NT2/D1 (cell line): ENCODE measurements at regions not wholly inside any gene's neighbourhood (a gene's known extent, or its start where the extent isn't known, plus 50 kb on each side); places are given as distances from the start of the nearest gene placed in this dataset.

Experiments
- SUZ12 ChIP-seq: IDR thresholded peaks from 2 replicates; pipeline ENCODE4 v1.6.1; 2011; ENCODE audit not compliant: insufficient read length, insufficient read depth; ENCODE audit errors: extremely low read depth
- YY1 ChIP-seq: IDR thresholded peaks from 2 replicates; pipeline ENCODE4 v1.6.1; 2011; ENCODE audit not compliant: insufficient read length, insufficient read depth

- TF ChIP-seq YY1, result no peak
- no peak for TF ChIP-seq SUZ12
Observed at GRCh38 chr18:57230861-57231585, 84.1 kb downstream of the BOD1L2 start.
